Coronary artery (tissue), 2 donors: ENCODE measurements at regions not wholly inside any gene's neighbourhood (a gene's known extent, or its start where the extent isn't known, plus 50 kb on each side); places are given as distances from the start of the nearest gene placed in this dataset.
A peak's percentile ranks its signal among the peaks of the same experiment; 100 is the strongest.

ENCODE experiments used
- DNase-seq: peaks from one replicate; pipeline ENCODE4 v3.0.0-alpha.2; 2017; ENCODE audit warnings: low spot score
- H3K27ac ChIP-seq, 2 donors: fragments of 200-600 bp; sonication (generic); one replicate each; pipeline ENCODE4 v1.5.1; 2016 to 2019
- H3K4me3 ChIP-seq: fragments of 200-600 bp; sonication (generic); 2 replicates; pipeline ENCODE4 v1.5.1; 2016; ENCODE audit warnings: mild to moderate bottlenecking, moderate library complexity
- TF ChIP-seq, protein P1 (sequence below): fragments of 200-600 bp; sonication (generic); IDR thresholded peaks from one replicate; pipeline ENCODE4 v1.5.1; 2019; ENCODE audit warnings: antibody characterized with exemption

- Histone ChIP-seq H3K27ac (no peak overlapping the region), H3K4me3 (no peak overlapping the region)
- TF ChIP-seq, protein P1, sequence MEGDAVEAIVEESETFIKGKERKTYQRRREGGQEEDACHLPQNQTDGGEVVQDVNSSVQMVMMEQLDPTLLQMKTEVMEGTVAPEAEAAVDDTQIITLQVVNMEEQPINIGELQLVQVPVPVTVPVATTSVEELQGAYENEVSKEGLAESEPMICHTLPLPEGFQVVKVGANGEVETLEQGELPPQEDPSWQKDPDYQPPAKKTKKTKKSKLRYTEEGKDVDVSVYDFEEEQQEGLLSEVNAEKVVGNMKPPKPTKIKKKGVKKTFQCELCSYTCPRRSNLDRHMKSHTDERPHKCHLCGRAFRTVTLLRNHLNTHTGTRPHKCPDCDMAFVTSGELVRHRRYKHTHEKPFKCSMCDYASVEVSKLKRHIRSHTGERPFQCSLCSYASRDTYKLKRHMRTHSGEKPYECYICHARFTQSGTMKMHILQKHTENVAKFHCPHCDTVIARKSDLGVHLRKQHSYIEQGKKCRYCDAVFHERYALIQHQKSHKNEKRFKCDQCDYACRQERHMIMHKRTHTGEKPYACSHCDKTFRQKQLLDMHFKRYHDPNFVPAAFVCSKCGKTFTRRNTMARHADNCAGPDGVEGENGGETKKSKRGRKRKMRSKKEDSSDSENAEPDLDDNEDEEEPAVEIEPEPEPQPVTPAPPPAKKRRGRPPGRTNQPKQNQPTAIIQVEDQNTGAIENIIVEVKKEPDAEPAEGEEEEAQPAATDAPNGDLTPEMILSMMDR: no peak
- DNase-seq: peak; percentile 5
Measured at GRCh38 chr3:55159016-55159415, 231.2 kb upstream of the LRTM1 start.

GRCh38 chr3:55158345-55158744, 230.5 kb upstream of the LRTM1 start:
- H3K27ac ChIP-seq: no peak overlapping the region
- no peak for DNase-seq
- no peak overlapping the region for H3K4me3 ChIP-seq
- TF ChIP-seq, protein P1: no peak

DNA sequence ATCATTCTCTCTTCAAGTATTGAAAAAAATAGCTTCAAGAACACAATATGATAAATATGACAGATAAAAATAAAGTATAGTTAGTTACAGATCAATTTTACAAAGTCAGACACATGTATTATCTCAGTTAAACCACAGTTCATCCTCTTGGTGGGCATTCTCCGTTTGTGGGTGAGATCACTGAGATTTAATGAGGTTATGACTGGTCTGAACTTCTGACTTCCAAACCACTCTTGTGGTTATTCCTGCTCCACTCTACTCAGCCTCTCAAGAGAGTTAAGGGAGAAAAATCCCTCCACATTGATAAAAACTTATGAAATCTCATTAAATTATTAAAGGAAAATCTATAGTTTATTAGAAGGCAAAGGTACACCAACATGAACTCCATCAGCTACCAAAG, 229.9 kb upstream of the LRTM1 start:
- Histone ChIP-seq H3K27ac (no peak overlapping the region), H3K4me3 (no peak overlapping the region)
- TF ChIP-seq, protein P1: no peak
- DNase-seq: no peak

DNA sequence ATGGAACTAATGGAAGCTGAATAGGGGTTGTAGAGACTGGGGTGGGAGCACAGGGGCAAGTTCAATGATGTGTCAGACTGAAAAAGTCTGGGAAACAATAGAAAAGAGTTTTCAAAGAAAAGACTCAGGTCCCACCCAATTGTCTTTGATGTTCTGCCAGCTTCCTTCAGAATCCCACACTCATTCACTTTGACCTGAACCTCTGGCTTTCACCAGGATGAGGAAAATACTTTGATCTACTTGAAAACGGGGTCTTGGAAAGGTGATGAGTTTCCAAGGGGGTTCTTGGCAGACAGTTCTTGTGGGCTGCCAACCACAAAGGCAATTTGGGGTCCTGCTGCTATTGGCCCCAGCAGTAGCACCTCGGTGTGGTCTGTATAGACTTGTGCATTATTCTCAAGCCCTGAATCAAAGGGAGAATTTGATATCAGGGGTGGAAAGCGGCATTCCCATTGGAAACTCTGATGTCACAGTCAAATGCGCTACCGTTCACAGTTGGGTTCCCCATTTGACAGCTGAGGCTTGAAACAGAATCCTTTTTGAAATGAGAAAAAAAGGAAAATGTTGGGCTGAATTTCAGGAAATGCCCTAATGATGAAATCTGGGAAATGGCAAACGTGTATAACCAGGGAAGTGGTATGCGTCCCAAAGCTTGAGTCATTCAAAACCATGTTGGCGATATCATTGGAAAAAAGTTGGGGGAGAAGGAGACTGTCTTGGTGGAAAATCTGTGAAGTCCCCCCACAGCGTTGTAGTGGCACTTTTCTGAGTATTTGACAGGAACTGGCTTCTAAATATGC, 229.2 kb upstream of the LRTM1 start:
- H3K27ac ChIP-seq: no peak overlapping the region
- no peak overlapping the region for H3K4me3 ChIP-seq
- TF ChIP-seq, protein P1: no peak
- no peak for DNase-seq

DNA sequence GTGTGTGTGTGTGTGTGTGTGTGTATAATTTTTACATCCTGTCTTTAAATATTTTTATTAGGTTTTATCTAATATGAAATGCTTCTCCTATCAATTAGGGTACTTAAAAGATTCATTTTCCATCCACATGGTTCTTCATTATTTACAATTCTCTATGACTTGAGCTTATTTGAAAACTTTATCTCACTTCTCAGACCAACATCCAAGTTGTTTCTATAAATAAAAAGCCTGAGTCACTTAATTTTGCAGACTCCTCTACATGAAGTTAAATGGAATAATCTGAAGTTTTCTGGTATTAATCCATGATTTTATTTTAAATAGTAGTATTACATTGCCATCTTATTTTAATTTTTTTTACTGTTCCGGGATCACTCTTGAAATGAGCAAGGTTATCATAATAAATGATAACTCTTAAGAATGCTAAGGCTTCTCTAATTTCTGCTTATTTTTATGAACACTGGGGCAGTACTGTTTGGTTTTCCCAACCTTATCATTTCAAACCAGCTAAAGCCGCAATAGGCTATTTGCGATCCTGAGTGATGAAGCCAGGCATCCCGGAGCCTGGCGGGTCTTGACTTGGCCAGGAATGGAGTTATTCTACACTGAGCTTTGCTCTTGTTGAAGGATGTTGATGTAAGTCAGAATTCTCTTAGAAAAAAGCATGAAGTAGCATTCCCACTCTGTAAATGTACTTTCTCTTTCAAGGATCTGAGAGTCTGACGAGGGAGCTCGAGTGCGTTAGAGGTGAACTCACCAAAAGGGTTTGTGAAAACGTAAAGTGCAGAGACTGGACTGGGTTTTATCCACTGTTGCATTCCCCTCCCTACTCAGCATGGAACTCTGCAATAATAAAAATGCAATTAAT, 220.2 kb upstream of the LRTM1 start:
- TF ChIP-seq, protein P1: no peak
- Histone ChIP-seq H3K27ac (peak overlapping the region; percentile 34 to 50), H3K4me3 (peak overlapping the region; percentile 63)
- DNase-seq: no peak

DNA sequence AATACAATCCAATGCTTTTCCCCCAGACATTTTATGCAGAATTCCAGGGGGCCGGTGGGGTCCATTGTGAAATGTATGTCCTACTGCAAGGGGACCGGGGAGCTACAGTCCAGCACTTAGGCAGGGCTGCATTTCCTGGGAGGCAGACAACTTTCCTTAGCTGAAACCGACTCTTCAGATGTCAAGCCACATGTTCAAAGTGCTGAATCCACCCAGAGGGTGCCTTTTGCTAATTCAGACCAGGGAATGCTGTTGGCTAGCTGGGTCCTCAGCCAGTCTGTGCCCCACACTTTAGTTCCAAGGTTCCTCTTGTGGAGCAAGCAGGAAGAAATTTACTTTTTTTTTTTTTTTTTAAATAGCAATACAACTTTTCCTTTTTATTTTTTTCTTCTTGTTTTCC, 219.5 kb upstream of the LRTM1 start:
- DNase-seq: no peak
- TF ChIP-seq, protein P1: no peak
- Histone ChIP-seq H3K4me3 (no peak overlapping the region), H3K27ac (no peak overlapping the region)
